GM23248 (cell line): ENCODE measurements at regions not wholly inside any gene's neighbourhood (a gene's known extent, or its start where the extent isn't known, plus 50 kb on each side); places are given as distances from the start of the nearest gene placed in this dataset.

Experiments used
- EZH2 ChIP-seq: fragments of 200-600 bp; sonication (generic); IDR thresholded peaks from 2 replicates; pipeline ENCODE4 v1.6.1; 2018; ENCODE audit warnings: antibody characterized with exemption, mild to moderate bottlenecking; ENCODE audit not compliant: insufficient read depth, poor library complexity, severe bottlenecking
- EZH2phosphoT487 ChIP-seq: fragments of 200-600 bp; sonication (generic); IDR thresholded peaks from 2 replicates; pipeline ENCODE4 v1.6.1; 2018; ENCODE audit warnings: antibody characterized with exemption, moderate library complexity, mild to moderate bottlenecking, low read depth; ENCODE audit not compliant: insufficient read depth

DNA sequence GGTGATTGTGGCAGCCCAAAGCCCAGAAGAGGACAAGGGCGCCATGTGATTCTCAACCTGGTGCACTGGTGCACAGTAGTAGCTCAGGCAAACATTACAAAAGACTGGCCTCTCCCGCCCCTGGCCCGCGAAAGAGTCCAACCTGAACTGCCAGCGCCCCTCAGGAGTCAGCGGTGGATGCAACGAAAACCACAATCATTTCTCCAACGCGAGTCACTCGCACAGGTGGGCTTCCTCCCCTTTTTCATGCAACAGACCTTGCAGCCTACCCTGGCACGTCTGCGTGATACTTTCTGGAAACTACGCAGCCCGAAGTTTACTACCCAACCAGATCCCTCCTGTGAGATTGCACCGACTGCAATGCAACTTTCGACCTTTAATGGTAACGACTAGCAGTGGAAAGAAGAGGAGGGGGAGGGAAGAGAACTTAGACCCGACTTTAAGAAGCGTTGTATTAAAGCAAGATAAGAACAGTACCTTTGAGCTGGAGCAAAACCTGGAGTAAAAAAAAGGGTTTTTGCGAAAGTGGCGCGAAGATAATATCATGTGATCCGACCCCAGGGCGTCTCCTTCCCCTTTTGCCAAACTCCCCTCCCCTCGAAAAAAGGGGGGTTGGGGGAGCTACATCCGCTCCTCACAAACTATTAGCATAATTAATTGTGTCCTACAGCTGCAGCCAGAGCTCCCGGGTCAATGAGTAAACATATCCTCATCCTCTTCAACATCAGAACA is 63.3 kb upstream of the CCDC160 start:
- TF ChIP-seq EZH2, result no peak
- no peak for TF ChIP-seq EZH2phosphoT487
